ENCODE measurements at regions not wholly inside any gene's neighbourhood (a gene's known extent, or its start where the extent isn't known, plus 50 kb on each side); places are given as distances from the start of the nearest gene placed in this dataset.

GRCh38 chr3:157786618-157787017, 283.4 kb upstream of the VEPH1 start:
- TF ChIP-seq, protein P1, sequence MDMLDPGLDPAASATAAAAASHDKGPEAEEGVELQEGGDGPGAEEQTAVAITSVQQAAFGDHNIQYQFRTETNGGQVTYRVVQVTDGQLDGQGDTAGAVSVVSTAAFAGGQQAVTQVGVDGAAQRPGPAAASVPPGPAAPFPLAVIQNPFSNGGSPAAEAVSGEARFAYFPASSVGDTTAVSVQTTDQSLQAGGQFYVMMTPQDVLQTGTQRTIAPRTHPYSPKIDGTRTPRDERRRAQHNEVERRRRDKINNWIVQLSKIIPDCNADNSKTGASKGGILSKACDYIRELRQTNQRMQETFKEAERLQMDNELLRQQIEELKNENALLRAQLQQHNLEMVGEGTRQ (IDR thresholded peaks at IDR 0.05; ENCODE audit: low read length), result no peak
- TF ChIP-seq EP300 (IDR thresholded peaks at IDR 0.05; ENCODE audit: borderline replicate concordance in 1 of 2, low read depth in 2 of 2, low read length in 2 of 2) (no peak), CTCF (IDR thresholded peaks at IDR 0.05; ENCODE audit: control extremely low read depth in 1 of 3, insufficient read depth in 1 of 3, low read depth in 1 of 3, low read length in 3 of 3) (no peak), TBP (IDR thresholded peaks at IDR 0.05; ENCODE audit: low read depth, low read length) (no peak), GABPA (IDR thresholded peaks at IDR 0.05; ENCODE audit: borderline replicate concordance, insufficient read depth, low read length) (no peak), JUND (IDR thresholded peaks at IDR 0.05; ENCODE audit: low read length) (no peak), POLR2A (IDR thresholded peaks at IDR 0.05; ENCODE audit: control extremely low read depth in 1 of 2, low read depth in 2 of 2, low read length in 2 of 2) (no peak), CREB1 (IDR thresholded peaks at IDR 0.05) (no peak), HDAC2 (IDR thresholded peaks at IDR 0.05; ENCODE audit: borderline replicate concordance in 1 of 2, low read depth in 2 of 2, low read length in 2 of 2) (no peak), YY1 (IDR thresholded peaks at IDR 0.05; ENCODE audit: low read depth, low read length) (no peak), RXRA (IDR thresholded peaks at IDR 0.05; ENCODE audit: insufficient read depth, low read depth, low read length) (no peak), RAD21 (IDR thresholded peaks at IDR 0.05 in 1 of 2, conservative IDR thresholded peaks at IDR 0.05 in 1 of 2; ENCODE audit: low read depth in 2 of 2, low read length in 2 of 2) (no peak), GTF2F1 (IDR thresholded peaks at IDR 0.05; ENCODE audit: borderline replicate concordance, low read depth, low read length) (no peak), RFX5 (IDR thresholded peaks at IDR 0.05; ENCODE audit: borderline replicate concordance, low read depth, low read length) (no peak)
